IMR-90 (cell line): ENCODE measurements at regions not wholly inside any gene's neighbourhood (a gene's known extent, or its start where the extent isn't known, plus 50 kb on each side); places are given as distances from the start of the nearest gene placed in this dataset.

Experiments used
- ATAC-seq: fragments of 200-7000 bp; cut with Tn5 transposase; 2 replicates; pipeline ENCODE4 v1.9.1; 2020; ENCODE audit warnings: low read depth, mild to moderate bottlenecking, moderate library complexity
- BruUV-seq: library from RNA; stranded (reverse); fragments of 400-500 nt; replicated peaks from 2 replicates; lab custom pipeline; 2021; lab: Mats Ljungman, UMichigan
- CTCF ChIA-PET: fragments of 300-600 bp; formaldehyde crosslinking; extraction: SDS; loops from one replicate; lab custom pipeline; 2021; ENCODE audit warnings: antibody characterized with exemption; lab: Yijun Ruan, JAX
- POLR2A ChIA-PET: fragments of 300-600 bp; sonication (Branson Sonifier 250); formaldehyde crosslinking; loops from one replicate; lab custom pipeline; 2022; ENCODE audit warnings: antibody characterized with exemption; ENCODE audit not compliant: unreplicated experiment; lab: Charles Lee
- DNase-seq: peaks from one replicate; pipeline ENCODE4 v3.0.0; 2013
- H2AFZ ChIP-seq: replicated peaks from 2 replicates; pipeline ENCODE3; 2013; ENCODE audit warnings: low read length, mild to moderate bottlenecking; ENCODE audit not compliant: poor library complexity
- H2AK5ac ChIP-seq: 2 replicates; pipeline ENCODE4 v1.6.1; 2013; ENCODE audit warnings: low read depth, low read length, inconsistent platforms
- H2AK9ac ChIP-seq: replicated peaks from 2 replicates; pipeline ENCODE3; 2013; ENCODE audit warnings: mild to moderate bottlenecking, low read depth, low read length, moderate library complexity; ENCODE audit not compliant: poor library complexity
- H2BK120ac ChIP-seq: 2 replicates; pipeline ENCODE4 v1.6.1; 2013; ENCODE audit warnings: low read depth, low read length, inconsistent platforms
- H2BK15ac ChIP-seq: 3 replicates; pipeline ENCODE4 v1.6.1; 2013; ENCODE audit warnings: low read depth, low read length, inconsistent platforms
- H2BK20ac ChIP-seq: 2 replicates; pipeline ENCODE4 v1.6.1; 2013; ENCODE audit warnings: low read depth, mild to moderate bottlenecking, inconsistent platforms, low read length, moderate library complexity
- H2BK5ac ChIP-seq: 2 replicates; pipeline ENCODE4 v1.6.1; 2013; ENCODE audit warnings: mild to moderate bottlenecking, low read depth, low read length, inconsistent platforms; ENCODE audit not compliant: poor library complexity, severe bottlenecking
- H3K14ac ChIP-seq: replicated peaks from 2 replicates; pipeline ENCODE4 v1.6.1; 2013; ENCODE audit warnings: low read depth, low read length, inconsistent platforms
- H3K18ac ChIP-seq: 2 replicates; pipeline ENCODE4 v1.6.1; 2013; ENCODE audit warnings: low read depth, low read length, control low read depth
- H3K23ac ChIP-seq: 2 replicates; pipeline ENCODE4 v1.6.1; 2013; ENCODE audit warnings: low read depth, low read length, inconsistent platforms
- H3K27ac ChIP-seq: 2 replicates; pipeline ENCODE4 v1.5.1; 2013; ENCODE audit warnings: mild to moderate bottlenecking, control low read depth, low read length; ENCODE audit not compliant: insufficient read depth
- H3K27me3 ChIP-seq: 2 replicates; pipeline ENCODE4 v1.6.1; 2013; ENCODE audit warnings: low read length; ENCODE audit not compliant: control insufficient read depth, insufficient read depth
- H3K36me3 ChIP-seq: 2 replicates; pipeline ENCODE4 v1.6.1; 2013; ENCODE audit warnings: low read length, mixed read lengths; ENCODE audit not compliant: control insufficient read depth, insufficient read depth
- H3K4ac ChIP-seq: 2 replicates; pipeline ENCODE4 v1.6.1; 2013; ENCODE audit warnings: low read depth, low read length, inconsistent platforms
- H3K4me1 ChIP-seq: 2 replicates; pipeline ENCODE4 v1.6.1; 2013; ENCODE audit warnings: low read length, mixed read lengths; ENCODE audit not compliant: control insufficient read depth, insufficient read depth
- H3K4me2 ChIP-seq: 2 replicates; pipeline ENCODE4 v1.6.1; 2013; ENCODE audit warnings: low read depth, mild to moderate bottlenecking, control low read depth, low read length, moderate library complexity
- H3K4me3 ChIP-seq: 2 replicates; pipeline ENCODE4 v1.5.1; 2013; ENCODE audit warnings: low read depth, mild to moderate bottlenecking, control low read depth, low read length, moderate library complexity; ENCODE audit not compliant: insufficient read depth
- H3K56ac ChIP-seq: 2 replicates; pipeline ENCODE4 v1.6.1; 2013; ENCODE audit warnings: low read length, inconsistent platforms; ENCODE audit not compliant: insufficient read depth; ENCODE audit errors: extremely low read depth
- H3K79me1 ChIP-seq, 2 experiments: 2 replicates each; pipeline ENCODE4 v1.6.1; 2013; ENCODE audit warnings: low read length in 2 of 2, inconsistent platforms in 1 of 2, low read depth in 1 of 2
- H3K9ac ChIP-seq: 2 replicates; pipeline ENCODE4 v1.6.1; 2013; ENCODE audit warnings: low read depth, low read length, control low read depth
- H3K9me1 ChIP-seq: 2 replicates; pipeline ENCODE4 v1.6.1; 2013; ENCODE audit warnings: low read length, inconsistent platforms; ENCODE audit not compliant: insufficient read depth
- H3K9me3 ChIP-seq: 2 replicates; pipeline ENCODE4 v1.6.1; 2013; ENCODE audit warnings: low read length; ENCODE audit not compliant: control insufficient read depth, insufficient read depth
- H4K20me1 ChIP-seq: 2 replicates; pipeline ENCODE4 v1.6.1; 2013; ENCODE audit warnings: low read length, inconsistent platforms; ENCODE audit not compliant: insufficient read depth
- H4K5ac ChIP-seq: 2 replicates; pipeline ENCODE4 v1.6.1; 2013; ENCODE audit warnings: mild to moderate bottlenecking, low read depth, low read length, control low read depth
- H4K8ac ChIP-seq, 2 experiments: 2 replicates each; pipeline ENCODE4 v1.6.1; 2013; ENCODE audit warnings: low read depth in 2 of 2, low read length in 2 of 2, control low read depth in 1 of 2, inconsistent platforms in 1 of 2
- H4K91ac ChIP-seq: 2 replicates; pipeline ENCODE4 v1.6.1; 2013; ENCODE audit warnings: low read depth, low read length, inconsistent platforms; ENCODE audit not compliant: insufficient read depth
- CEBPB ChIP-seq: IDR thresholded peaks from 2 replicates; pipeline ENCODE4 v1.6.1; 2012; ENCODE audit warnings: low read depth, low read length, improper control_type of control experiment
- MAFK ChIP-seq: IDR thresholded peaks from 2 replicates; pipeline ENCODE4 v1.6.1; 2012; ENCODE audit warnings: low read depth, low read length, improper control_type of control experiment
- MAZ ChIP-seq: IDR thresholded peaks from 2 replicates; pipeline ENCODE4 v1.6.1; 2012; ENCODE audit warnings: low read depth, mild to moderate bottlenecking, low read length, improper control_type of control experiment, moderate library complexity, borderline replicate concordance
- NFE2L2 ChIP-seq: fragments of 150-350 bp; IDR thresholded peaks from 2 replicates; pipeline ENCODE4 v1.6.1; 2016; ENCODE audit warnings: low read depth, mild to moderate bottlenecking, low read length
- POLR2A ChIP-seq: IDR thresholded peaks from 2 replicates; pipeline ENCODE4 v1.6.1; 2012; ENCODE audit warnings: mild to moderate bottlenecking, low read depth, low read length
- RAD21 ChIP-seq: IDR thresholded peaks from 2 replicates; pipeline ENCODE4 v1.6.1; 2012; ENCODE audit warnings: low read length, improper control_type of control experiment
- RFX5 ChIP-seq: IDR thresholded peaks from 2 replicates; pipeline ENCODE4 v1.8.0; 2012; ENCODE audit warnings: low read depth, mild to moderate bottlenecking, low read length, moderate library complexity
- SMC3 ChIP-seq: fragments of 150-350 bp; IDR thresholded peaks from 2 replicates; pipeline ENCODE4 v1.6.1; 2016; ENCODE audit warnings: low read depth, mild to moderate bottlenecking, antibody characterized with exemption, low read length, moderate library complexity
- WGBS, 2 experiments: methylation state at CpG; one replicate each; pipeline versions ENCODE4 v1.1.5 to v1.1.7; 2013; ENCODE audit warnings: missing lambda C conversion rate in 2 of 2; ENCODE audit not compliant: insufficient read length in 1 of 2; ENCODE audit errors: extremely low coverage in 2 of 2; 5-methylcytosine and 5-hydroxymethylcytosine counted together
- dilution Hi-C: fragments of 300-500 bp; cut with HindIII; formaldehyde crosslinking; loops from one replicate; pipeline ENCODE4 v1.14.3; 2018; ENCODE audit warnings: low sequenced_read_pairs; ENCODE audit not compliant: unreplicated experiment
- in situ Hi-C: fragments of 300-500 bp; cut with MboI; formaldehyde crosslinking; loops from 3 replicates; pipeline ENCODE4 v1.14.3; 2019; ENCODE audit warnings: low sequenced_read_pairs, inconsistent platforms, mixed read lengths
- intact Hi-C: fragments of 100-400 bp; cut with micrococcal nuclease; formaldehyde crosslinking; loops from 2 replicates; pipeline ENCODE4 v1.10.0; 2022

- Histone ChIP-seq H3K4ac (no peak overlapping the region), H3K9me3 (peaks cover 4% of the 10 kb centered on the region; the same call in 1 of the 2 replicates), H2AK5ac (no peak overlapping the region), H4K8ac (no peak overlapping the region), H3K14ac (no peak overlapping the region), H2AK9ac (no peak overlapping the region), H3K4me1 (no peaks in the 10 kb centered on the region), H2BK15ac (no peak overlapping the region), H3K56ac (no peak overlapping the region), H3K4me2 (no peak overlapping the region), H2BK20ac (no peak overlapping the region), H3K36me3 (no peaks in the 10 kb centered on the region), H4K91ac (no peak overlapping the region), H3K27me3 (no peaks in the 10 kb centered on the region), H3K4me3 (no peak overlapping the region), H2BK5ac (no peak overlapping the region), H2AFZ (no peak overlapping the region), H2BK120ac (no peak overlapping the region), H3K27ac (no peak overlapping the region), H4K20me1 (no peaks in the 10 kb centered on the region), H3K23ac (no peak overlapping the region), H3K9ac (no peak overlapping the region), H3K79me1 (no peaks in the 10 kb centered on the region), H3K9me1 (no peaks in the 10 kb centered on the region), H3K18ac (no peak overlapping the region), H4K5ac (no peak overlapping the region)
- TF ChIP-seq MAFK (no peak), RAD21 (no peak), POLR2A (no peak), MAZ (no peak), NFE2L2 (no peak), CEBPB (no peak), SMC3 (no peak), RFX5 (no peak)
- ChIA-PET CTCF (no interaction called here), POLR2A (no interaction called here)
- no TSS peak for BruUV-seq
- DNase-seq (no peak), ATAC-seq (no peak)
- in situ Hi-C loops (no loop called here), dilution Hi-C loops (no loop called here), intact Hi-C loops (no loop called here)
- 20% methylated on average over 1 of the region's 3 CpGs; no CpG with 5 or more reads in 1 of the 2 experiments for WGBS, 2 experiments
These were observed 1380.5 kb upstream of the WWC1 start for GRCh38 chr5:166910995-166911394.
